DND-41 (cell line): ENCODE measurements at regions not wholly inside any gene's neighbourhood (a gene's known extent, or its start where the extent isn't known, plus 50 kb on each side); places are given as distances from the start of the nearest gene placed in this dataset.

Source experiments
- ATAC-seq: fragments of 200-7000 bp; cut with Tn5 transposase; 3 replicates; pipeline ENCODE4 v1.9.1; 2021; ENCODE audit warnings: low read depth; ENCODE audit not compliant: insufficient read depth
- DNase-seq: peaks from one replicate; pipeline ENCODE4 v3.0.0-alpha.2; 2020
- H2AFZ ChIP-seq: 2 replicates; pipeline ENCODE4 v1.6.0; 2012; ENCODE audit warnings: low read depth, low read length
- H3K27ac ChIP-seq: 2 replicates; pipeline ENCODE4 v1.5.1; 2012; ENCODE audit warnings: low read length, inconsistent platforms
- H3K27me3 ChIP-seq: fragments of 200-600 bp; sonication (generic); 2 replicates; pipeline ENCODE4 v1.6.0; 2012; ENCODE audit warnings: low read length, mild to moderate bottlenecking, inconsistent platforms; ENCODE audit not compliant: insufficient read depth, poor library complexity
- H3K36me3 ChIP-seq: 2 replicates; pipeline ENCODE4 v1.5.1; 2012; ENCODE audit warnings: low read length, inconsistent platforms; ENCODE audit not compliant: insufficient read depth
- H3K4me1 ChIP-seq: 2 replicates; pipeline ENCODE4 v1.5.1; 2012; ENCODE audit warnings: mild to moderate bottlenecking, low read length; ENCODE audit not compliant: insufficient read depth
- H3K4me2 ChIP-seq: 2 replicates; pipeline ENCODE4 v1.6.0; 2012; ENCODE audit warnings: mild to moderate bottlenecking, moderate library complexity, low read length, inconsistent platforms; ENCODE audit not compliant: insufficient read depth
- H3K4me3 ChIP-seq, 2 experiments: fragments of 200-600 bp in 1 of 2; shearing (Covaris generic) in 1 of 2; 2 replicates each; pipeline ENCODE4 v1.5.1; 2012 to 2016; ENCODE audit warnings: inconsistent platforms in 2 of 2, low read length in 2 of 2, mild to moderate bottlenecking in 2 of 2, low read depth in 1 of 2, moderate library complexity in 1 of 2
- H3K79me2 ChIP-seq: 2 replicates; pipeline ENCODE4 v1.6.0; 2012; ENCODE audit warnings: low read length, inconsistent platforms; ENCODE audit not compliant: insufficient read depth
- H3K9ac ChIP-seq: 2 replicates; pipeline ENCODE4 v1.6.0; 2012; ENCODE audit warnings: low read depth, mild to moderate bottlenecking, inconsistent platforms, low read length, moderate library complexity
- H3K9me3 ChIP-seq: 2 replicates; pipeline ENCODE4 v1.5.1; 2012; ENCODE audit warnings: low read length, moderate library complexity, mild to moderate bottlenecking, inconsistent platforms; ENCODE audit not compliant: insufficient read depth, severe bottlenecking
- H4K20me1 ChIP-seq: 2 replicates; pipeline ENCODE4 v1.6.0; 2012; ENCODE audit warnings: low read length; ENCODE audit not compliant: insufficient read depth
- EZH2 ChIP-seq: IDR thresholded peaks from 3 replicates; pipeline ENCODE4 v1.6.1; 2012; ENCODE audit warnings: borderline replicate concordance, low read depth, mild to moderate bottlenecking, moderate library complexity, low read length, inconsistent platforms; ENCODE audit not compliant: severe bottlenecking
- TF ChIP-seq, protein P1 (sequence below): IDR thresholded peaks from 2 replicates; pipeline ENCODE4 v1.5.1; 2012; ENCODE audit warnings: borderline replicate concordance, low read length, moderate library complexity, mild to moderate bottlenecking; ENCODE audit not compliant: poor library complexity, severe bottlenecking; ENCODE audit errors: extremely low read depth

DNA sequence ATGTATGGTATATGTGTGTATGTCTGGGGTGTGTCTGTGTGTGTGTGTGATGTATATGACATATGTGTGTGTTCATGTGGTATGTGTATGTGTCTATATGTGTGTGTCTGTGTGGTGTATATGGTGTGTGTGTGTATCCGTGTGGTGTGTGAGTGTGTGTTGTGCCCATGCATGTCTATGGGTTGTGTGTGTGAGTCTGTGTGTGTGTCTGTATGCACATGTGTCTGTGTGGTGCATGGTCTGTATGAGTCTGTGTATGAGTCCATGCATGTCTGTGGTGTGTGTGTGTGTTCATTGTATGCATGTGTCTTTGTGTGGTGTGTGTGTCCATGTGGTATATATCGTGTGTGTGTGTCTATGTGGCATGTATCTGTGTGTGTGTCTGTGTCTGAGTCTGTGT is 168.1 kb upstream of the GSC start:
- no peak overlapping the region for H2AFZ ChIP-seq
- H3K27ac ChIP-seq, result peak overlapping the region; percentile 48
- H3K9me3 ChIP-seq, result no peaks in the 10 kb centered on the region
- no peaks in the 10 kb centered on the region for H3K79me2 ChIP-seq
- no peaks in the 10 kb centered on the region for H3K27me3 ChIP-seq
- H3K9ac ChIP-seq, result no peak overlapping the region
- DNase-seq, result no peak
- H3K4me3 ChIP-seq, result no peak overlapping the region
- no peak for ATAC-seq
- H3K4me2 ChIP-seq, result no peak overlapping the region
- no peaks in the 10 kb centered on the region for H3K36me3 ChIP-seq
- H4K20me1 ChIP-seq, result no peaks in the 10 kb centered on the region
- H3K4me1 ChIP-seq, result peaks cover 48% of the 10 kb centered on the region
- TF ChIP-seq, protein P1, sequence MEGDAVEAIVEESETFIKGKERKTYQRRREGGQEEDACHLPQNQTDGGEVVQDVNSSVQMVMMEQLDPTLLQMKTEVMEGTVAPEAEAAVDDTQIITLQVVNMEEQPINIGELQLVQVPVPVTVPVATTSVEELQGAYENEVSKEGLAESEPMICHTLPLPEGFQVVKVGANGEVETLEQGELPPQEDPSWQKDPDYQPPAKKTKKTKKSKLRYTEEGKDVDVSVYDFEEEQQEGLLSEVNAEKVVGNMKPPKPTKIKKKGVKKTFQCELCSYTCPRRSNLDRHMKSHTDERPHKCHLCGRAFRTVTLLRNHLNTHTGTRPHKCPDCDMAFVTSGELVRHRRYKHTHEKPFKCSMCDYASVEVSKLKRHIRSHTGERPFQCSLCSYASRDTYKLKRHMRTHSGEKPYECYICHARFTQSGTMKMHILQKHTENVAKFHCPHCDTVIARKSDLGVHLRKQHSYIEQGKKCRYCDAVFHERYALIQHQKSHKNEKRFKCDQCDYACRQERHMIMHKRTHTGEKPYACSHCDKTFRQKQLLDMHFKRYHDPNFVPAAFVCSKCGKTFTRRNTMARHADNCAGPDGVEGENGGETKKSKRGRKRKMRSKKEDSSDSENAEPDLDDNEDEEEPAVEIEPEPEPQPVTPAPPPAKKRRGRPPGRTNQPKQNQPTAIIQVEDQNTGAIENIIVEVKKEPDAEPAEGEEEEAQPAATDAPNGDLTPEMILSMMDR, result no peak
- TF ChIP-seq EZH2, result no peak

DNA sequence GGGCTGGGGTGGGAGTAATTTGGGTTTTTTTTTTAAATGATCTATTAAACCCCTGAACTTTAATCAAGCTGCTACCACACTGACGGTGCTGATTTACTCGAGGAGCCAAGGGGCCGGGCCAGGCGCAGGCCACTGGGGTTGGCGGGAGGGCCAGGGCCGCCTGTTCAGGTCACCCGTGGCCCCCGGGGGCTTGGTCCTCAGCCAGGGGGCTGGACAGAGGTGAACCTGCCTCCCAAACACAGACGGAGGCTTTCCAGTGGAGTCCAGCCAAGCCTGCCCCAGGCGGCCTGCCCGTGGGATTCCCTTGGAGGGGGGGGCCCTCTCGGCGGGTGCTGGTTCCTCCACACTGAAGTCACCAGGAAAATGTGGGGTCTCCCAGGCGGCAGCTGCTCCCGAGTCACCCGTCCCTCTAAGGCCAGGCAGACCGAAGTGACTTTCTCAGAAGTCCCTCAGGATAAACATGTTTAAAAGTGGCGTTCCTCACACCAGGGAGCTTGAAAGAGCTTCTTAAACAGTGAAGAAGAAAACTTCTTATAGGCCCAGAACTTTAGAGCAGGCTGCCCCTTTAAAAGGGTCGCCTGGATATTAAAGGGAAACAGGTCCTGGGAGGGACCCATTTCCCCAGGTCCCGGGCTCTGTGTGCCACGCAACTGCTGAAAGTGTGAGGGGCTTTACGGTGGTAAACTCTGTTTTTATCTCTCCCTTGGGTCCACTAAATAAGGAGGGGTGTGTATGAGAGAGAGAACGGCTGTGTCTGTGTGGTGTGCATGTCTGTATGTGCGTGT is 167.2 kb upstream of the GSC start:
- Histone ChIP-seq H3K9me3 (no peaks in the 10 kb centered on the region), H3K79me2 (no peaks in the 10 kb centered on the region), H3K27ac (peak overlapping the region; percentile 48; the same call in 1 of the 2 replicates), H3K4me1 (peaks cover 44% of the 10 kb centered on the region), H3K9ac (no peak overlapping the region), H3K4me3 (no peak overlapping the region), H3K4me2 (no peak overlapping the region), H2AFZ (no peak overlapping the region), H3K27me3 (no peaks in the 10 kb centered on the region), H4K20me1 (no peaks in the 10 kb centered on the region), H3K36me3 (no peaks in the 10 kb centered on the region)
- ATAC-seq, result no peak
- TF ChIP-seq, protein P1, result no peak
- no peak for TF ChIP-seq EZH2
- DNase-seq, result no peak

DNA sequence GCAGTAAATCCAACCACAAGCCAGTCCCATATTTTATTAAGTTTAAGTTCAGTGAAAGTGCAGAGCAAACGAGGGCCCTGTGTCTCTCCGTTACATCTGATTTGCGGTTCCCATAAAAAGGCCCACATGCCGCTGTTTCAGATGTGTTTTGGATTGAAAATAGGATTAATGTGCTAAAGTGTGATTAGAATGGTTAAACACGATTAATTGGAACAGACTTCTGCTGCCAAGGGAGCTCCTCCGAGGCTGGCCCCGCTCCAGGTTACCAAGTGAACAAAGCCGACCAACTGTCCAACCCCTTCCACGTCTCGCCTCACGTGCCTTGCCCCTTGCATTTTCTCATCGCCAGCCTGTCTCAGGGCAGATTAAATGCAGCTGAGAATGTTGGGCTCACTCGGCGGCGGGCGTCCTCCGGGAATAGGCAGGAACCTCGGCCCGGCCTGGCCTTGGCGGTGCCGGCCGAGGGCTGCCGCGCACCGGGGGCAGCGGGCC is 166.5 kb upstream of the GSC start:
- H3K4me1 ChIP-seq, result peaks cover 38% of the 10 kb centered on the region
- no peak overlapping the region for H3K4me3 ChIP-seq
- H4K20me1 ChIP-seq, result no peaks in the 10 kb centered on the region
- DNase-seq, result no peak
- H2AFZ ChIP-seq, result no peak overlapping the region
- TF ChIP-seq, protein P1, result no peak
- no peaks in the 10 kb centered on the region for H3K79me2 ChIP-seq
- no peaks in the 10 kb centered on the region for H3K9me3 ChIP-seq
- no peaks in the 10 kb centered on the region for H3K36me3 ChIP-seq
- no peak overlapping the region for H3K9ac ChIP-seq
- H3K27ac ChIP-seq, result no peak overlapping the region
- no peaks in the 10 kb centered on the region for H3K27me3 ChIP-seq
- H3K4me2 ChIP-seq, result no peak overlapping the region
- ATAC-seq, result no peak
